ENCODE measurements at regions not wholly inside any gene's neighbourhood (a gene's known extent, or its start where the extent isn't known, plus 50 kb on each side); places are given as distances from the start of the nearest gene placed in this dataset.

GRCh38 chr11:112459001-112459400, 198.3 kb upstream of the PLET1 start:
- H2AFZ ChIP-seq (ENCODE audit: low read depth, low read length): no peak overlapping the region
- intact Hi-C loops (cut with micrococcal nuclease) (no loop called here), dilution Hi-C loops (cut with MboI; ENCODE audit: extremely low pct_ligation_motif_present, low sequenced_read_pairs) (no loop called here)
- no peaks in the 10 kb centered on the region for H3K79me2 ChIP-seq (ENCODE audit: control insufficient read depth, insufficient read depth, low read length)
- H3K36me3 ChIP-seq (ENCODE audit: control insufficient read depth in 2 of 2, extremely low read depth in 1 of 2, insufficient read depth in 2 of 2, low read length in 2 of 2): no peaks in the 10 kb centered on the region
- POLR2A ChIA-PET: no interaction called here
- H3K4me3 ChIP-seq (replicated peaks in 1 of 3; ENCODE audit: insufficient read depth in 1 of 3, low read depth in 1 of 3, low read length in 3 of 3): peak overlapping the region in 2 of 3 experiments; percentile 20 to 36
- no peaks in the 10 kb centered on the region for H3K4me1 ChIP-seq (ENCODE audit: control insufficient read depth, extremely low read depth, insufficient read depth, low read length)
- H3K9me1 ChIP-seq (replicated peaks; ENCODE audit: control insufficient read depth, extremely low read depth, insufficient read depth, low read length): no peaks in the 10 kb centered on the region
- peak; percentile 10 for DNase-seq (ENCODE audit: low read depth, low spot score)
- no peaks in the 10 kb centered on the region for H3K27me3 ChIP-seq (ENCODE audit: control insufficient read depth in 2 of 2, insufficient read depth in 2 of 2, low read length in 2 of 2)
- no TSS peak for BruUV-seq (replicated peaks)
- no peak overlapping the region for H3K9ac ChIP-seq (replicated peaks; ENCODE audit: extremely low read depth, insufficient read depth, low read length)
- no peak for TF ChIP-seq MYC (IDR thresholded peaks at IDR 0.05; ENCODE audit: low read depth, low read length)
- no peak for TF ChIP-seq EZH2 (IDR thresholded peaks at IDR 0.05; ENCODE audit: borderline replicate concordance, low read depth, low read length, severe bottlenecking)
- TF ChIP-seq MAX (IDR thresholded peaks at IDR 0.05; ENCODE audit: insufficient read depth, insufficient read length): no peak
- TF ChIP-seq POLR2A (IDR thresholded peaks at IDR 0.05; ENCODE audit: low read depth, low read length): no peak
- TF ChIP-seq FOS (IDR thresholded peaks at IDR 0.05; ENCODE audit: borderline replicate concordance, insufficient read depth, low read length): no peak
- TF ChIP-seq CTCF (IDR thresholded peaks at IDR 0.05; ENCODE audit: extremely low read depth in 1 of 2, insufficient read depth in 1 of 2, low read depth in 1 of 2, low read length in 2 of 2): no peak
- no peak for TF ChIP-seq POLR2AphosphoS5 (IDR thresholded peaks at IDR 0.05; ENCODE audit: insufficient read depth, low read depth, low read length)
- TF ChIP-seq JUN (IDR thresholded peaks at IDR 0.05; ENCODE audit: borderline replicate concordance, insufficient read depth, insufficient read length, low read depth): no peak
- no peak for TF ChIP-seq GATA2 (IDR thresholded peaks at IDR 0.05; ENCODE audit: insufficient read depth, insufficient read length, low read depth, low read length)
- no peak for FAIRE-seq
- H3K4me2 ChIP-seq (ENCODE audit: insufficient read depth, low read length): peak overlapping the region; percentile 58
- no peak overlapping the region for H3K27ac ChIP-seq (ENCODE audit: insufficient read depth, low read depth, low read length)
- H3K9me3 ChIP-seq (replicated peaks; ENCODE audit: control insufficient read depth, insufficient read depth, low read length): no peaks in the 10 kb centered on the region
- CTCF ChIA-PET: no interaction called here
- no peaks in the 10 kb centered on the region for H4K20me1 ChIP-seq (replicated peaks; ENCODE audit: control insufficient read depth, extremely low read depth, insufficient read depth, low read length)
